ENCODE measurements at regions not wholly inside any gene's neighbourhood (a gene's known extent, or its start where the extent isn't known, plus 50 kb on each side); places are given as distances from the start of the nearest gene placed in this dataset.

- Mint-ChIP-seq H3K4me3 (no peak overlapping the region), H3K36me3 (ENCODE audit: low read depth) (no peaks in the 10 kb centered on the region), H3K27me3 (ENCODE audit: low read depth) (no peaks in the 10 kb centered on the region), H3K9me3 (peaks cover 6% of the 10 kb centered on the region), H3K27ac (peak overlapping the region; percentile 18 to 87 (median 78)), H3K4me1 (peaks cover 14% of the 10 kb centered on the region)
- no peak for TF ChIP-seq CTCF (IDR thresholded peaks at IDR 0.05; ENCODE audit: unreplicated experiment in 3 of 3)
Observed at GRCh38 chr6:19032591-19033295, 645.6 kb downstream of the RNF144B start.

- no peaks in the 10 kb centered on the region for H3K27me3 Mint-ChIP-seq (ENCODE audit: low read depth)
- H3K9me3 Mint-ChIP-seq = peaks cover under 1% of the 10 kb centered on the region
- H3K27ac Mint-ChIP-seq = no peak overlapping the region
- H3K4me3 Mint-ChIP-seq = no peak overlapping the region
- peaks cover 14% of the 10 kb centered on the region for H3K4me1 Mint-ChIP-seq
- TF ChIP-seq CTCF (IDR thresholded peaks at IDR 0.05; ENCODE audit: unreplicated experiment in 3 of 3) = no peak
- H3K36me3 Mint-ChIP-seq (ENCODE audit: low read depth) = no peaks in the 10 kb centered on the region
Observed at GRCh38 chr6:19033683-19034082, 646.5 kb downstream of the RNF144B start.

- H3K9me3 Mint-ChIP-seq = no peaks in the 10 kb centered on the region
- H3K4me1 Mint-ChIP-seq = peaks cover 14% of the 10 kb centered on the region
- no peak overlapping the region for H3K4me3 Mint-ChIP-seq
- no peak for TF ChIP-seq CTCF (IDR thresholded peaks at IDR 0.05; ENCODE audit: unreplicated experiment in 3 of 3)
- no peaks in the 10 kb centered on the region for H3K36me3 Mint-ChIP-seq (ENCODE audit: low read depth)
- no peaks in the 10 kb centered on the region for H3K27me3 Mint-ChIP-seq (ENCODE audit: low read depth)
- no peak overlapping the region for H3K27ac Mint-ChIP-seq
Observed at GRCh38 chr6:19034986-19035385, 647.8 kb downstream of the RNF144B start.

- Mint-ChIP-seq H3K4me1 (peaks cover 14% of the 10 kb centered on the region), H3K4me3 (no peak overlapping the region), H3K27ac (no peak overlapping the region), H3K27me3 (ENCODE audit: low read depth) (peaks cover 5% of the 10 kb centered on the region), H3K36me3 (ENCODE audit: low read depth) (no peaks in the 10 kb centered on the region), H3K9me3 (no peaks in the 10 kb centered on the region)
- no peak for TF ChIP-seq CTCF (IDR thresholded peaks at IDR 0.05; ENCODE audit: unreplicated experiment in 3 of 3)
Observed at GRCh38 chr6:19035461-19036195, 648.5 kb downstream of the RNF144B start.

GRCh38 chr6:19036196-19036555 lies 649.0 kb downstream of the RNF144B start:
- TF ChIP-seq CTCF (IDR thresholded peaks at IDR 0.05; ENCODE audit: unreplicated experiment in 3 of 3) = no peak
- H3K9me3 Mint-ChIP-seq = no peaks in the 10 kb centered on the region
- H3K27me3 Mint-ChIP-seq (ENCODE audit: low read depth) = peaks cover 6% of the 10 kb centered on the region
- no peak overlapping the region for H3K4me3 Mint-ChIP-seq
- no peak overlapping the region for H3K27ac Mint-ChIP-seq
- H3K36me3 Mint-ChIP-seq (ENCODE audit: low read depth) = no peaks in the 10 kb centered on the region
- peaks cover 14% of the 10 kb centered on the region for H3K4me1 Mint-ChIP-seq

GRCh38 chr6:19037607-19038006 lies 650.5 kb downstream of the RNF144B start:
- Mint-ChIP-seq H3K27ac (no peak overlapping the region), H3K36me3 (ENCODE audit: low read depth) (no peaks in the 10 kb centered on the region), H3K9me3 (no peaks in the 10 kb centered on the region), H3K27me3 (ENCODE audit: low read depth) (peaks cover 6% of the 10 kb centered on the region), H3K4me1 (peaks cover 20% of the 10 kb centered on the region), H3K4me3 (no peak overlapping the region)
- no peak for TF ChIP-seq CTCF (IDR thresholded peaks at IDR 0.05; ENCODE audit: unreplicated experiment in 3 of 3)

Data from nephron (organoid).